ENCODE measurements at regions not wholly inside any gene's neighbourhood (a gene's known extent, or its start where the extent isn't known, plus 50 kb on each side); places are given as distances from the start of the nearest gene placed in this dataset.

DNA sequence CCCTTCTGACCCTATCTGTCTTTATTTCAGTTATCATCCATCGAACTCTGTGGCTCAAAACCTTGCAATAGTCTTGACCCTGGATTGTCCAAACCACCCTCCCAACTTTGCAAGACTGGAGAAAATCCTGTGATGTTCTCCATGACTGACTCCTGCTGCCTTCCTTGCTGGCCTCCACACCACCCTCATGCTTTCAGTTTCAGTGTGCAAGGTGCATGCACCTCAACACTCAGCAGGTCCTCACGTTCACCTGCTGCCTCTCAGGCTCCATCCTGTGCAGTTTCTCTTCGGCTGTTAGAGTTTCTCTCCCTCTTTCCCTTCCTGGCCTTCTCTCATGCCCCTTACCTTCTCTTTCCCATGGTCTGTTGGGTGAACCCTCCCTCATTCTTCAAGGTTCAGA lies 59.4 kb upstream of the ASIC2 start:
- DNase-seq: no peak

DNA sequence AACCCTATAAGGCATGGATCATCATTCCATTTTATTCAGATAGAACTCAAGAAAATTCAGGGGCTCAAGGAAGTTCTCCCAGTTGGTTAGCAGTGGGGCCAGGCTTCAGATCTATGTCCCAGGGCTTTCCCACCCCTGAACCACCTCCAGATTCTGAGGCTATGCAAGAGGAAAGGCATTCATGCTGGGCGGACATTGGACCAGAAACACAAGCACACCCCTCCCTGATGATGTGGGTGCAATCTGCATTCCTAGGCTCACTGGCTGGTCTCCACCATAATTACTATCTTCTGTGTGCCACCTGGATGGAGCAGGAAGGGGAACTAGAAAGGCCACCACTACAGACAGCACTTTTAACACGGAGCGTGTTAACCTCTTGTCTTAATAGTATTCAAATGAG lies 63.2 kb upstream of the ASIC2 start:
- DNase-seq: no peak

GRCh38 chr17:33363475-33363874 lies 70.4 kb upstream of the ASIC2 start:
- DNase-seq: no peak

DNA sequence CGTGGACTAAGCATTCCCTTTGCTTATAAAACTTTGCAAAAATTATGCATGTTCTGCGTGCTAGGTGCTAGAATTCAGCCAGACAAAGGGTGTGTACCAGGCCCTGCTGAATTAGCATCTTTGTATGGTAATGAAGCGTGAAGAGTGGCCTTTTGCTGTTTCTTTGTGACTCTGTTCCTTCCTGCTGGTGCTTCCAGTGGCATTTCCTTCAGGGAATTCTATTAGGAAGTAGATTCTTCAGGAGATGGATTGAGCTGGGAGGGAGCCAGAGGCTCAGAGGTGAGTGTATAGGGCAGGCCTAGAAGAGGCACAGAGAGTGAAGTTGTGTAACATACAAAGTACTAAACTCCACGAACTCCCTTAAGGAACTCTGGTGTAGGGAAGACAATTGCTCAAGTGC lies 73.9 kb upstream of the ASIC2 start:
- DNase-seq: no peak

- DNase-seq: no peak
Observed at GRCh38 chr17:33369149-33369548, 76.1 kb upstream of the ASIC2 start.

DNA sequence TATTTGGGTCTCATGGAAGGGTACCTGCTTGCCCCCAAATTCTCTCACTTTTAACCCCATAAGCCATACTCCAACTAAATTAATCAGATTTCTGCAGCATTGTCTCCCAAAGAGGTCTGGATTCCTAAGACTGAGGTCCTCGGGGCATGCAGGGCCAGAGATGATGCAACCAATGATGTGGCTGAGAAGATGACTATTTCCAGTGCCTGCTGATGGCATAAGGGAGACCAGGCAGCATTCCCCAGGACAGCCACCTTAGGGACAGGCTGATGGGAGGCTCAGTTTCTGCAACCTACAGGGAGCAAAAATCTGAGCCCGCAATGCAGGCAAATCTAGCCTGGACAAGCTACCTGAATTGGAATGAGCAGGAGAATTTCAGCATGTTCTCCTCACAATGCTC lies 76.8 kb upstream of the ASIC2 start:
- DNase-seq: no peak

DNA sequence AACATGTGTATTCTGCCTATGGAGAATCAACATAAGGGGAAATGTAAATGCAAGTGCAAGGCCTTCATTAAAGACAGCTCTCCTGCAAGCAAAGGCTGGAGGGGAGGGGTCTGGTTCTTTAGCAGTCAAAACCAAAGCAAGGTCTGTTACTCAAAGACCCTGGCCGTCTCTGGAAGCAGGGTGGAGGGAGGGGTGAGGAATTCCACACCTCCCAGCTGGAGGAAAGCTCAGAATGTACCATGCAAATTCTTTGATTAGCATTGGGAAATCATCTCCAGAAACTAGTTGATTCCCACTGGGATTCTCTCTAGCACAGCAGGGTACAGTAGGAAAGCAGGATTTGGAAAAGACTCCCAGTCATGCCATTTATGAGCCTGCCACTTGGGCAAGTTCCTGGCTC lies 77.3 kb upstream of the ASIC2 start:
- no peak for DNase-seq

GRCh38 chr17:33371377-33371776 lies 78.3 kb upstream of the ASIC2 start:
- DNase-seq: no peak

- no peak for DNase-seq
Observed at GRCh38 chr17:33373273-33373672, 80.2 kb upstream of the ASIC2 start.

GRCh38 chr17:33375103-33375502 lies 82.0 kb upstream of the ASIC2 start:
- no peak for DNase-seq

DNA sequence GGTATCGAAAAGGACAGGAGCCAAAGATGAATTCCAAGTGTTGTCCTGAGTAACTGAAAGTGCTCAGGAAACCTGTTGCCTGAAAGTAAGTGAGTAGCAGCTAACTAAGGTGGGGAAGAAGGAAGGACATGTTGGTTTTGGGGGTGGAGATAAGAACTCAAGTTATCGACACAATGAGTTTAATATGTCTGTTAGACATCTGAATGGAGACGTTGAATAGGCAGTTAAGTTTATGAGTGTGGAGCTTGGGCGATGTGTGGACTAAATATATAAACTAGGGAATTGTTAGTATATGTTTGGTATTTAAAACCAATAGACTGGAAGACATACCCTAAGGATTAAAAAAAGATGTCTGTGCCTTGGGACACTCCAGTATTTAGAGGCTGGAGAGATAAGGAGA lies 82.7 kb upstream of the ASIC2 start:
- DNase-seq: no peak

GRCh38 chr17:33377837-33378595 lies 84.9 kb upstream of the ASIC2 start:
- DNase-seq: no peak

- no peak for DNase-seq
Observed at GRCh38 chr17:33381201-33381600, 88.1 kb upstream of the ASIC2 start.

- DNase-seq: no peak
Observed at GRCh38 chr17:33383488-33384023, 90.5 kb upstream of the ASIC2 start.

DNA sequence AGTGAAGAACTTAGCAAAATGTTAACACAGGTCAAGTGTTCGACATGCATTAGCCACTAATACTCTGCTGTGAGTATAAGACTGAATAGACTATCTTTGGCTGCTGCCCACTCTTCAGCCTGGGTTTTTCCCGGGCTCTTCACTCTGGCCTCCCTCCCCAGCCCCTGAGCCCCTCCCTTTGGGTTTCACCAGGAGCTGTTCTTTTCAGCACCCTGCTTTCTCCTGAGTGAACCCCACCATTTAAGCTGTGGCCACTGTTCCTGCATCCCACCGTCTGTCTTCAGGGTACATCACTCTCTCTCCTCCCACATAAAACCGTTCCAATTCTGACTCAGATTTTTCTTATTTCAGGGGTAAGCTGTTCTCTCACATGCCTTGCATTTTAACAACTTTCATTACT lies 92.0 kb upstream of the ASIC2 start:
- no peak for DNase-seq

DNA sequence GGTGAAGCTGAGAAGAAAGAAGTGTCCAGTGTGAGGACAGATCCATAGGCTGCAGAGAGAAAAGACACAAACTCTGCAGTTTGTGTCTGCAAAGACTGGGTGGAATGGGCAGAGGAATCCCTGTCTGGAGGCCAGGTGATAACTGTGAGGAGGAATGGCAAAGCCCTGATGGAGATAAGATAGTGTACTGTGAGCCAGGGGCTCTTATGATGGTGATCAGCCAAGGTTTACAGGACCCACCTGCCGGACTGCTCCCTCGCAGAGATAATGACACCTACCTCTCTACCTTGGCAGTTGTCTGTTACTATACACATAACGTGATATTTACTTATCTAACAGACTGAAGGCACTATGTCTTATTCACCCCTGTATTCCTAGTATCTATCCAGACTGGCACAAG lies 92.6 kb upstream of the ASIC2 start:
- no peak for DNase-seq

DNA sequence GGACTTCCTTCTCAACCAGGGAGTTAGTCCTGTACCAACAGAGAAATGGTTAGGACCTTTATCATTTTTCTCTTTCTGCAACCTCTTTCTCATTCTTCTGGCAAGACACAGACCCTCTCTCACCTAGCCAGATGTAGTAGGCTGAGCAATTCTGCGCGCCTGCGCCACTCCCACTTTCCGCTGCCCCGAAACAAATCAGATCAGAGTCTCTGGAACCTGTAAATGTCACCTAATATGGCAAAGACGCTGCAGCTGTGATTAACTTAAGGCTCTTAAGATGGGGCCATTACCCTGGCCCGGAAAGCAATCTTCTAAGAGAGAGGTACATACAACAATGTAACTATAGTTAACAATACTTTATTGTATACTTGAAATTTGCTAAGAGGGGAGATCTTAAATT lies 94.3 kb upstream of the ASIC2 start:
- no peak for DNase-seq

DNA sequence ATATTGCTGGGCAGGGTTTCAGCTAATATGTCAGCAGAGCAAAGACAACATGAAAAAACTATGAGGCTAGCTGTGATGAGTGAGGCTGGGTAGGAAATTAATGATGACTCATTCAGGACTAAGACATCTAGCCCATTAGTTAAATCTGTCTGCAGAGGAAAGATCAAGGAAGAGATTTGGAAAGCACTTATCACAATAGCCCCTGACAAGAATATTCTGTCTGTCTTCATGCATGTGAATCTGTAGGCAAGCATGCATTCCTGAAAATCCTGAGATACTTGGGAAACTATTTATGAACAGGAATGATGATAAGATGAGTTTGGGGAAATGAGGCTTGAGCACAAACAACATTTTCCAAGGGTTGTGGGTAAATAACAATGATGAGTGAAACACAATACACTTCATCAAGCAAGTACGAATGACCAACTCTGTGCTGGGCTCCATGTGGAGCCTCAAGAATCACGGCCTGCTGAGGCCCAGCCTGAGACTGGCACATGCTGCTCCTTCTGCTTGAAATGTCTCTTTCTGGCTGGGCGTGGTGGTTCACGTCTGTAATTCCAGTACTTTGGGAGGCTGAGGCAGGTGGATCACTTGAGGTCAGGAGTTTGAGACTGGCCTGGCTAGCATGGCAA lies 96.5 kb upstream of the ASIC2 start:
- no peak for DNase-seq

- no peak for DNase-seq
Observed at GRCh38 chr17:33390479-33391176, 97.5 kb upstream of the ASIC2 start.

GRCh38 chr17:33396818-33397217 lies 103.7 kb upstream of the ASIC2 start:
- DNase-seq: no peak

DNA sequence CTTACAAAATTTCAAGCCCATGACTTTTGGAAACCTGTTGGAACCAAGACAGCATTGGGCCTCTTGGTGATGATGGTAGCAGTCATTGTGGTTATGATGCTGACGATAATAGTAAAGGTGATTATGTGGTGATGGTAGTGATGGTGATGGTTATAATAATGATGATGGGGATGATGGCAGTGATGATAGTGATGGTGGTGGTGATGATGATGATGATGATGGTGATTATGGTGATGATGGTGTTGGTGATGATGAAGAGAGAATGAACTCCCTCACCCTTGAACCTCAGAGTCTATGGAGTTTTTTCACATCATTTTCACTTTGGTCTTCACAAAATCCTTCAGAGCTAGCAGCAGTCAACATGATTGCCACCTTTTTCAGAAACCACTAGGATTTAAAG lies 105.3 kb upstream of the ASIC2 start:
- no peak for DNase-seq

DNA sequence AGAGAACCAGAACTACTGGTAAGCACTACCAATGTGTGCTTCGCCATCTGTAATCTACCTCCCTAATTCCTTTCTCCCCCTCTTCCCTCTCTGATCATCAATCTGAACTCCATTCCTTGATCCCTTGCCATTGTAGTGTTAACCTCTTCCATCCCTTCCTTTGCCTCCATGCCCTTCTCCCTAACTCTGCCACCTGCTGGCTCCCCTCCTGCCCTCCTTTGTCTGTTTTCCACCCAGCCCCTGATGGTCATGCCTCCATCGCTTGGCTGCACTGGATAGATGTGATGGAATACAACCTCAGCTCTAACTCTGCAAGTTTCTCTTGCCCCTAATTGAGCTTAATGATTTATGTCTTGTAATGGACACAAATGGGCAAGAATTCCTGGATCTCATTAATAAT lies 108.2 kb upstream of the ASIC2 start:
- DNase-seq: no peak

- DNase-seq: no peak
Observed at GRCh38 chr17:33403194-33403593, 110.1 kb upstream of the ASIC2 start.
